AG09319 (cell line): ENCODE measurements at regions not wholly inside any gene's neighbourhood (a gene's known extent, or its start where the extent isn't known, plus 50 kb on each side); places are given as distances from the start of the nearest gene placed in this dataset.
"Not testable (repeated sequence)": the region's sequence is repeated elsewhere in the genome, so short reads cannot be mapped to it uniquely, and the experiment has no call there.

Experiments used
- DNase-seq: peaks from one replicate; pipeline ENCODE4 v3.0.0-alpha.2; 2010; ENCODE audit warnings: low read depth; ENCODE audit errors: extremely low read depth
- TF ChIP-seq, protein P1 (sequence below): IDR thresholded peaks from 2 replicates; pipeline ENCODE4 v1.5.1; 2011; ENCODE audit warnings: low read depth, mild to moderate bottlenecking, inconsistent platforms, low read length, moderate library complexity

DNA sequence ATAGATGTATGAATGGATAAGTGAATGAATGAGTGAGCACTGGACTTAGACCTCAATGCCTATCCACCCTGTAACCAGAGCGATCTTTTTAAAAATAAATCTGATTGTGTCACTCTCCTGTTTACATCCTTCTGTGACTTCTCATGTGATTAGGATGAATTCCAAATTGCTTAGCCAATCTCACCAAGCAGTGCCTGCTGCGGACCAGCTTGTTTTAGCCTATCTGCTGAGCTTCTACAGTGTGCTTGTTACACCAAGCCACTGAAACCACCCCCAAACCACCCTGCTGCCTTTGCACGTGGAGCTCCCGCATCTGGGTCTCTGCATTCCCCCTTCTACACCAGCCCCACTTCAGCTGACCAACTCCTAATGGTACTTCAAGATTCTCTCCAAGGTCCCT lies 265.4 kb downstream of the EN1 start:
- TF ChIP-seq, protein P1, sequence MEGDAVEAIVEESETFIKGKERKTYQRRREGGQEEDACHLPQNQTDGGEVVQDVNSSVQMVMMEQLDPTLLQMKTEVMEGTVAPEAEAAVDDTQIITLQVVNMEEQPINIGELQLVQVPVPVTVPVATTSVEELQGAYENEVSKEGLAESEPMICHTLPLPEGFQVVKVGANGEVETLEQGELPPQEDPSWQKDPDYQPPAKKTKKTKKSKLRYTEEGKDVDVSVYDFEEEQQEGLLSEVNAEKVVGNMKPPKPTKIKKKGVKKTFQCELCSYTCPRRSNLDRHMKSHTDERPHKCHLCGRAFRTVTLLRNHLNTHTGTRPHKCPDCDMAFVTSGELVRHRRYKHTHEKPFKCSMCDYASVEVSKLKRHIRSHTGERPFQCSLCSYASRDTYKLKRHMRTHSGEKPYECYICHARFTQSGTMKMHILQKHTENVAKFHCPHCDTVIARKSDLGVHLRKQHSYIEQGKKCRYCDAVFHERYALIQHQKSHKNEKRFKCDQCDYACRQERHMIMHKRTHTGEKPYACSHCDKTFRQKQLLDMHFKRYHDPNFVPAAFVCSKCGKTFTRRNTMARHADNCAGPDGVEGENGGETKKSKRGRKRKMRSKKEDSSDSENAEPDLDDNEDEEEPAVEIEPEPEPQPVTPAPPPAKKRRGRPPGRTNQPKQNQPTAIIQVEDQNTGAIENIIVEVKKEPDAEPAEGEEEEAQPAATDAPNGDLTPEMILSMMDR = no peak
- DNase-seq = no peak

DNA sequence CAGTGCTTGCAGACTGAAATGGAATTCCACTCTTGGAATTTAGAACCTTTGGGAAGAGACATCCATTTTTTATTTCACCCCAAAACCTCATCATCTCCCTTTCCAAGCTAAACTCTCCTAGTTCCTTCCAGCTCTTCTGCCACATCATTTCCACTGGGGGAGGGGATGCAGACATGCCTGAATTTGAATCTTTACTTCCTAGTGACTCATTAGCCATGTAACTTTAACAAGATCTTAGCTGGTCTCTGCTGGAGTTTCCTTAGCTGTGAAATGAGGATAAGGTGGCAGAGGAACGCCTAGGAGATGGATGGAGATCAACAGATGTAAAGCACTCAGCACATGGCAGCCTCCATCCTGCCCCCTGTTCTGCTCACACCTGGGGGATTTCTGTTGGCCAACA lies 266.8 kb downstream of the EN1 start:
- no peak for DNase-seq
- TF ChIP-seq, protein P1 = no peak

- DNase-seq = no peak
- TF ChIP-seq, protein P1 = no peak
Observed at GRCh38 chr2:118580107-118580506, 267.3 kb downstream of the EN1 start.

- TF ChIP-seq, protein P1 = no peak
- peak; percentile 35 for DNase-seq
Observed at GRCh38 chr2:118577202-118577601, 270.2 kb downstream of the EN1 start.

- TF ChIP-seq, protein P1 = no peak
- DNase-seq = no peak
Observed at GRCh38 chr2:118576109-118576855, 271.2 kb downstream of the EN1 start.

- DNase-seq = not testable (repeated sequence)
Observed at GRCh38 chr2:118572380-118572779, 275.1 kb downstream of the EN1 start.

GRCh38 chr2:118569876-118570535 lies 277.4 kb downstream of the EN1 start:
- DNase-seq = no peak
- TF ChIP-seq, protein P1 = peak; percentile 9
